IMR-90 (cell line): ENCODE measurements at regions not wholly inside any gene's neighbourhood (a gene's known extent, or its start where the extent isn't known, plus 50 kb on each side); places are given as distances from the start of the nearest gene placed in this dataset.

Source experiments
- ATAC-seq: fragments of 200-7000 bp; cut with Tn5 transposase; 2 replicates; pipeline ENCODE4 v1.9.1; 2020; ENCODE audit warnings: low read depth, mild to moderate bottlenecking, moderate library complexity
- BruUV-seq: library from RNA; stranded (reverse); fragments of 400-500 nt; replicated peaks from 2 replicates; lab custom pipeline; 2021; lab: Mats Ljungman, UMichigan
- CTCF ChIA-PET: fragments of 300-600 bp; formaldehyde crosslinking; extraction: SDS; loops from one replicate; lab custom pipeline; 2021; ENCODE audit warnings: antibody characterized with exemption; lab: Yijun Ruan, JAX
- POLR2A ChIA-PET: fragments of 300-600 bp; sonication (Branson Sonifier 250); formaldehyde crosslinking; loops from one replicate; lab custom pipeline; 2022; ENCODE audit warnings: antibody characterized with exemption; ENCODE audit not compliant: unreplicated experiment; lab: Charles Lee
- DNase-seq: peaks from one replicate; pipeline ENCODE4 v3.0.0; 2013
- H2AFZ ChIP-seq: replicated peaks from 2 replicates; pipeline ENCODE3; 2013; ENCODE audit warnings: low read length, mild to moderate bottlenecking; ENCODE audit not compliant: poor library complexity
- H2AK5ac ChIP-seq: 2 replicates; pipeline ENCODE4 v1.6.1; 2013; ENCODE audit warnings: low read depth, low read length, inconsistent platforms
- H2AK9ac ChIP-seq: replicated peaks from 2 replicates; pipeline ENCODE3; 2013; ENCODE audit warnings: mild to moderate bottlenecking, low read depth, low read length, moderate library complexity; ENCODE audit not compliant: poor library complexity
- H2BK120ac ChIP-seq: 2 replicates; pipeline ENCODE4 v1.6.1; 2013; ENCODE audit warnings: low read depth, low read length, inconsistent platforms
- H2BK15ac ChIP-seq: 3 replicates; pipeline ENCODE4 v1.6.1; 2013; ENCODE audit warnings: low read depth, low read length, inconsistent platforms
- H2BK20ac ChIP-seq: 2 replicates; pipeline ENCODE4 v1.6.1; 2013; ENCODE audit warnings: low read depth, mild to moderate bottlenecking, inconsistent platforms, low read length, moderate library complexity
- H2BK5ac ChIP-seq: 2 replicates; pipeline ENCODE4 v1.6.1; 2013; ENCODE audit warnings: mild to moderate bottlenecking, low read depth, low read length, inconsistent platforms; ENCODE audit not compliant: poor library complexity, severe bottlenecking
- H3K14ac ChIP-seq: replicated peaks from 2 replicates; pipeline ENCODE4 v1.6.1; 2013; ENCODE audit warnings: low read depth, low read length, inconsistent platforms
- H3K18ac ChIP-seq: 2 replicates; pipeline ENCODE4 v1.6.1; 2013; ENCODE audit warnings: low read depth, low read length, control low read depth
- H3K23ac ChIP-seq: 2 replicates; pipeline ENCODE4 v1.6.1; 2013; ENCODE audit warnings: low read depth, low read length, inconsistent platforms
- H3K27ac ChIP-seq: 2 replicates; pipeline ENCODE4 v1.5.1; 2013; ENCODE audit warnings: mild to moderate bottlenecking, control low read depth, low read length; ENCODE audit not compliant: insufficient read depth
- H3K27me3 ChIP-seq: 2 replicates; pipeline ENCODE4 v1.6.1; 2013; ENCODE audit warnings: low read length; ENCODE audit not compliant: control insufficient read depth, insufficient read depth
- H3K36me3 ChIP-seq: 2 replicates; pipeline ENCODE4 v1.6.1; 2013; ENCODE audit warnings: low read length, mixed read lengths; ENCODE audit not compliant: control insufficient read depth, insufficient read depth
- H3K4ac ChIP-seq: 2 replicates; pipeline ENCODE4 v1.6.1; 2013; ENCODE audit warnings: low read depth, low read length, inconsistent platforms
- H3K4me1 ChIP-seq: 2 replicates; pipeline ENCODE4 v1.6.1; 2013; ENCODE audit warnings: low read length, mixed read lengths; ENCODE audit not compliant: control insufficient read depth, insufficient read depth
- H3K4me2 ChIP-seq: 2 replicates; pipeline ENCODE4 v1.6.1; 2013; ENCODE audit warnings: low read depth, mild to moderate bottlenecking, control low read depth, low read length, moderate library complexity
- H3K4me3 ChIP-seq: 2 replicates; pipeline ENCODE4 v1.5.1; 2013; ENCODE audit warnings: low read depth, mild to moderate bottlenecking, control low read depth, low read length, moderate library complexity; ENCODE audit not compliant: insufficient read depth
- H3K56ac ChIP-seq: 2 replicates; pipeline ENCODE4 v1.6.1; 2013; ENCODE audit warnings: low read length, inconsistent platforms; ENCODE audit not compliant: insufficient read depth; ENCODE audit errors: extremely low read depth
- H3K79me1 ChIP-seq, 2 experiments: 2 replicates each; pipeline ENCODE4 v1.6.1; 2013; ENCODE audit warnings: low read length in 2 of 2, inconsistent platforms in 1 of 2, low read depth in 1 of 2
- H3K9ac ChIP-seq: 2 replicates; pipeline ENCODE4 v1.6.1; 2013; ENCODE audit warnings: low read depth, low read length, control low read depth
- H3K9me1 ChIP-seq: 2 replicates; pipeline ENCODE4 v1.6.1; 2013; ENCODE audit warnings: low read length, inconsistent platforms; ENCODE audit not compliant: insufficient read depth
- H3K9me3 ChIP-seq: 2 replicates; pipeline ENCODE4 v1.6.1; 2013; ENCODE audit warnings: low read length; ENCODE audit not compliant: control insufficient read depth, insufficient read depth
- H4K20me1 ChIP-seq: 2 replicates; pipeline ENCODE4 v1.6.1; 2013; ENCODE audit warnings: low read length, inconsistent platforms; ENCODE audit not compliant: insufficient read depth
- H4K5ac ChIP-seq: 2 replicates; pipeline ENCODE4 v1.6.1; 2013; ENCODE audit warnings: mild to moderate bottlenecking, low read depth, low read length, control low read depth
- H4K8ac ChIP-seq, 2 experiments: 2 replicates each; pipeline ENCODE4 v1.6.1; 2013; ENCODE audit warnings: low read depth in 2 of 2, low read length in 2 of 2, control low read depth in 1 of 2, inconsistent platforms in 1 of 2
- H4K91ac ChIP-seq: 2 replicates; pipeline ENCODE4 v1.6.1; 2013; ENCODE audit warnings: low read depth, low read length, inconsistent platforms; ENCODE audit not compliant: insufficient read depth
- MXI1 ChIP-seq: IDR thresholded peaks from 2 replicates; pipeline ENCODE4 v1.6.1; 2012; ENCODE audit warnings: low read depth, mild to moderate bottlenecking, low read length, moderate library complexity, borderline replicate concordance
- RCOR1 ChIP-seq: IDR thresholded peaks from 2 replicates; pipeline ENCODE4 v1.6.1; 2012; ENCODE audit warnings: mild to moderate bottlenecking, low read length, improper control_type of control experiment; ENCODE audit not compliant: insufficient replicate concordance
- RFX5 ChIP-seq: IDR thresholded peaks from 2 replicates; pipeline ENCODE4 v1.8.0; 2012; ENCODE audit warnings: low read depth, mild to moderate bottlenecking, low read length, moderate library complexity
- SMC3 ChIP-seq: fragments of 150-350 bp; IDR thresholded peaks from 2 replicates; pipeline ENCODE4 v1.6.1; 2016; ENCODE audit warnings: low read depth, mild to moderate bottlenecking, antibody characterized with exemption, low read length, moderate library complexity
- dilution Hi-C: fragments of 300-500 bp; cut with HindIII; formaldehyde crosslinking; loops from one replicate; pipeline ENCODE4 v1.14.3; 2018; ENCODE audit warnings: low sequenced_read_pairs; ENCODE audit not compliant: unreplicated experiment
- in situ Hi-C: fragments of 300-500 bp; cut with MboI; formaldehyde crosslinking; loops from 3 replicates; pipeline ENCODE4 v1.14.3; 2019; ENCODE audit warnings: low sequenced_read_pairs, inconsistent platforms, mixed read lengths
- intact Hi-C: fragments of 100-400 bp; cut with micrococcal nuclease; formaldehyde crosslinking; loops from 2 replicates; pipeline ENCODE4 v1.10.0; 2022

DNA sequence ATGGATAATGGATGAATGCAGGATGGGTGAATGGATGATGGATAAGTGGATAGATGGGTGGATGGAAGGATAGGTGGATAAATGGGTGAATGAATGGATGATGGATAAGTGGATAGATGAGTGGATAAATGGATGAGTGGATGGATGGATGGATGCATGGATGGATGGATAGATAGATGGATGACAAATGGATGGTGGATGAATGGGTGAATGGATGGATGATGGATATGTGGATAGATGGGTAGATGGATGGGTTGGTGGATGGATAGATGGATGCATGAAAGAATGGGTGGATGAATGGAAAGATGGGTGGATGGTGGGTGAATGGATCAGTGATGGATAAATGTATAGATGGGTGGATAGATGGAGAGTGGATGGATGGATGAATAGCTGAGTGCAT, 564.8 kb downstream of the MIAT start:
- H3K4ac ChIP-seq = no peak overlapping the region
- H2BK5ac ChIP-seq = peak overlapping the region; percentile 25
- H3K4me2 ChIP-seq = no peak overlapping the region
- no peak overlapping the region for H3K18ac ChIP-seq
- no peak overlapping the region for H4K5ac ChIP-seq
- peaks cover 4% of the 10 kb centered on the region for H3K27me3 ChIP-seq
- intact Hi-C loops (no loop called here), in situ Hi-C loops (no loop called here), dilution Hi-C loops (no loop called here)
- ATAC-seq (no peak), DNase-seq (no peak)
- H2AK9ac ChIP-seq = no peak overlapping the region
- H3K4me1 ChIP-seq = peaks cover 13% of the 10 kb centered on the region
- no peak overlapping the region for H3K14ac ChIP-seq
- H4K91ac ChIP-seq = no peak overlapping the region
- no peak overlapping the region for H4K8ac ChIP-seq
- BruUV-seq = no TSS peak
- no peaks in the 10 kb centered on the region for H3K79me1 ChIP-seq
- peaks cover 8% of the 10 kb centered on the region for H3K9me3 ChIP-seq
- no peak overlapping the region for H3K23ac ChIP-seq
- no peak overlapping the region for H2AFZ ChIP-seq
- no peaks in the 10 kb centered on the region for H3K36me3 ChIP-seq
- CTCF ChIA-PET = no interaction called here
- H2BK15ac ChIP-seq = no peak overlapping the region
- H3K9ac ChIP-seq = no peak overlapping the region
- POLR2A ChIA-PET = no interaction called here
- H4K20me1 ChIP-seq = no peaks in the 10 kb centered on the region
- H2BK20ac ChIP-seq = no peak overlapping the region
- no peak overlapping the region for H3K4me3 ChIP-seq
- no peak overlapping the region for H2BK120ac ChIP-seq
- no peak overlapping the region for H2AK5ac ChIP-seq
- no peak overlapping the region for H3K27ac ChIP-seq
- TF ChIP-seq RFX5 (no peak), RCOR1 (no peak), MXI1 (no peak), SMC3 (no peak)
- no peak overlapping the region for H3K56ac ChIP-seq
- H3K9me1 ChIP-seq = no peaks in the 10 kb centered on the region
